ENCODE measurements at regions not wholly inside any gene's neighbourhood (a gene's known extent, or its start where the extent isn't known, plus 50 kb on each side); places are given as distances from the start of the nearest gene placed in this dataset.
"Not testable (repeated sequence)": the region's sequence is repeated elsewhere in the genome, so short reads cannot be mapped to it uniquely, and the experiment has no call there.

DNA sequence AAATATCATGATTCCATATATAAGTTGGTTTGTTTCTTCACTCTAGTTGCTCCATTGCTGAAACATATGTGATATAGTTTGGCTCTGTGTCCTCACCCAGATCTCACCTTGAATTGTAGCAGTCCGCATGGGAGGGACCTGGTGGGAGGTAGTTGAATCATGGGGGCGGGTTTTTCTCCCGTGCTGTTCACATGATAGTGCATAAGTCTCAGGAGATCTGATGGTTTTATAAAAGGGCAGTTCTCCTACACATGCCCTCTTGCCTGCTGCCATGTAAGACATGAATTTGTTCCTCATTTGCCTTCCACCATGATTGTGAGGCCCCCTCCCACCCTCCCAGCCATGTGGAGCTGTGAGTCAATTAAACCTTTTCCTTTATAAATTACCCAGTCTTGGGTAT lies 915.5 kb downstream of the KCNJ2 start:
- no peak for DNase-seq

DNA sequence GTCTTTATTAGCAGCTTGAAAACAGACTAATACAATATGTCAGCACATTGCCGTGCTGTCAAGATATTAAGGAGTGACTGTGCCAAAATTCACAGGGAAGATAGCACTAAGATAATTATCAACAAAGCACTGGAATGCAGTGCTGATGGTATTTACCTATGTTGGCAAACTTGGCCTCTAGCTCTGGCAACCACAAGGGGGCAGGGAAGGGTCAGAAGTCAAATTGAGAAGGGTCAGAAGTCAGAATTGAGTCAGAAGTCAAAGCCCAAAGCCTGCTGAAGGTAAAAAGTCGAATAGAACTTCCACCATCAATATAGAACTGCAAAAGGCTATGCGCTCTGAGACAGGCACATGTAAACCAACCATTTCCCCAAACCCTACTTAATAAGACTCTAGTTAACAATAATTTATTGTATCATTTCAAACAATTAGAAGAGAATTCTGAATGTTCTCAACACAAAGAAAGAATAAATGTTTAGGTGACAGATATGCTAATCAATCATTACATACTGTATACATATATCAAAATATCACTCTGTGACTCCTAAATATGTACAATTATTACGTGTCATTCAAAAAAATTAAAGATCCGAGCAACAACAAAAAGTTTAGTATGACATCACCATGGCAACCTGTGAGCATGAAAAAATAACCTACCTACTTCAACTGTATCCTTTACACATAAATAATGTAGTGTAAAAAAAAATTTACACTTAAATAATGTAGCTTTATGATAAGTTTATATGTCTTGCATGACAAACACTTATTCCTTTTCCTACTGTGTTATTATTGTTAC lies 916.1 kb downstream of the KCNJ2 start:
- no peak for DNase-seq

DNA sequence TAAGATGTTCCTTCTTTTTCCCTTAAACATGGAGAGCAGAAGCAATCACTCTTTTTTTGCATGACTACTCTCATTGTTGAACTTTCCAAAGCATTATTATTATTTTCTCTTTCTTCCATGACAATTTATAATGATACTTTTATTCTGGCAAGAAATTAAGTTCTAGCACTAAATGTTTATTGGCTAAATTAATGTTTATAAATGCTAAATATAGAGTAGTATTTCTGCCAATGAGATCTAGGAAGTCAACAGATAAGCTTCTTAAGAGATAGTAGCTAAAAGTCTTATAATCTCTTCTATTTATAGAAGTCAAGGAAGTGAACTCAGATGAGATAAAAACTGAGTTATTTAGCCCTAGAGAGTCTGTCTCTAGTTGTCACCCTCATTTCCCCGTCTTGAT lies 920.1 kb downstream of the KCNJ2 start:
- DNase-seq: no peak

DNA sequence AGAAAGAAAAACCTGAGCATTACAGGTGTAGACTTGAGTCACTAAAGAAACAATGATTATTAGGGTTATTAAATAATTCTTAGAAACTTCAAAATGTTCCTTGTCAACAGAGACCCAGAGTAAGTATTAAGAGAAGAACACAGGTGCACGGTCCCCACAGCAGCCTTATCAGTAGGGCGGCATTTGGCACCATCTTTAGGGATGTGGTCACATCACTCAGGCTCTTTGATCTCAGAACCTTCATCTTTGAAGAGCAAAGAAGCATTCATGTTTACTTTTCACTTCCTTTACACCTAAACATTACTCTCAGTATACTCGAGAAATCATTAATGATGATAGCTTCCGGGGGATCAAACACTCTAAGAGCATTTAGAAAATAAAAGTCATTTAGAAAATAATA lies 928.7 kb downstream of the KCNJ2 start:
- no peak for DNase-seq

DNA sequence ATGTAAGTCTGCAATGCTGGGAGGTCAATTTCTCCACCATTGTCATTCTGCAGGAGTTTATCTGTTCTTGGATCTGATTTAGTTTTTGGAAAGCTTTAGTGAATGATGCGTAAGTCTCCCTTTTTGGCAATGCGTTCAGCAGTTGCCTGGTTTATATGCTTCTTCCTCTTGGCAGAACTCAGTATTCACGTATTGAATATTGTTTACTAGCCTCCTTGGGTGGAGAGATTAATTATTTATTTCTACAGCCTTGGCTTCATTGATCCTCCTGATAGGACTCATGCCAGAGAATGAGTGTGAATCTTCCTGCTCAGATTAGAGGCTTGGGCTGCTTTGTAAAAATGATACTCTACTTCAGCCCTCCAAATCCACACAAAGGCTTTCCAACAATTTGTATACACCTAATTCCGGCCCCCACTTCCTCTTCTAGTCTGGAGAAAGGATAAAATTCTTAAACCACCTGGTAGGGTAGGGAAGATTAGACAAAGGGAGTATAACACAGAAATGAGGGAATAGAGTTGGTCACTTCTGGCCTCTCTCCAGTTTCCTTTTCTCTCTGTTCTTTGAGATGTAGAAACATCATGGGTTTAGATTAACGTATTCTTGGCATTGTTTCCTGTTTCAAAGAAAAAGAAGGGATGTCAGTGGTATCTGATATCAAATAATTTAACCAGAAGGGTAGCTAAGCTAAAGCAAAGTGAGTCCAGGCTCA lies 929.8 kb downstream of the KCNJ2 start:
- DNase-seq: no peak

DNA sequence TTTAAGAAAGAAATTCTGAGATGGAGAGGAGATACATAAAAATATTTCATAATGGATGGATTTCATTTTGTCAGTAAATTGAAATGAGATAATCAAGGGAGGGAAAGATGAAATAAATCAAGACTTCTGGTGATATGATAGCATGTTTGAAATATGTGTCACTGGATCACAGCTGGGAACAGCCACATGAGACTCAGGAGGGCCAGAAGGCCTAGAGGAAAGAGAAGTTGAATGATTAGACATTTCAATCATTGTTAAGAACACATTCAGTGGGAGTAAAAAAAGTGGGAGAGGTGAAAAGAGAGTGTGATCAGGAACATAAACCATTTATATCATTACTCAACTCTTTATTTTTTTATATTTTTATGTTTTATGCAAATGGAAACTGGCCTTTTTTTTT lies 933.4 kb downstream of the KCNJ2 start:
- no peak for DNase-seq

DNA sequence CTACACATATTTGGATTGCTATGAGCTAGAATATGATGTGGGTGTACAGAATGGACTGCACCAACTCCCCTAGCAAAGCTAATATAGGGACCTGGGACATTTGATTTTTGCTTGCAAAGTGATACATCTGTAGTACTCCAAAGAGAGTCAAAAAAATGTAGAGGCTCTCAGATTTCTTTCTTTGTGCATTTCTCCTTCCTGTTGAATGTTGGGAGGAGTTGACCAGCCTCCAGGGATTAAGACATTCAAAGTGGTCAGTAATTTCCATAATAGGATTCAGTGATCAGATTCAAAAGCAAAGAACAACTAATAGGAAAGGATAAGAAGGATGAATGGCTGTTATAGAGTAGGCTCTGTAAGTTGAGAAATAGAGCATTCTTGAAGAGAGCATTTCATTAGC lies 934.9 kb downstream of the KCNJ2 start:
- DNase-seq: no peak

DNA sequence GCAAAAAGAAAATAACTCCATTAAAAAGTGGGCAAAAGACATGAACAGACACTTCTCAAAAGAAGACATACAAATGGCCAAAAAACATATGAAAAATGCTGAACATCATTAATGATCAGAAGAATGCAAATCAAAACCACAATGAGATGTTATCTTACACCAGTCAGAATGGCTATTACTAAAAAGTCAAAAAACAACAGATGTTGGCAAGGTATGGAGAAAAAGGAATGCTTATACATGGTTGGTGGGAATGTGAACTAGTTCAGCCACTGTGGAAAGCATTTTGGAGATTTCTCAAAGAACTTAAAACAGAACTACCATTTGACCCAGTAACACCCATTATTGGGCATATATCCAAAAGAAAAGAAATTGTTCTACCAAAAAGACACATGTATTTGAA lies 936.7 kb downstream of the KCNJ2 start:
- not testable (repeated sequence) for DNase-seq

DNA sequence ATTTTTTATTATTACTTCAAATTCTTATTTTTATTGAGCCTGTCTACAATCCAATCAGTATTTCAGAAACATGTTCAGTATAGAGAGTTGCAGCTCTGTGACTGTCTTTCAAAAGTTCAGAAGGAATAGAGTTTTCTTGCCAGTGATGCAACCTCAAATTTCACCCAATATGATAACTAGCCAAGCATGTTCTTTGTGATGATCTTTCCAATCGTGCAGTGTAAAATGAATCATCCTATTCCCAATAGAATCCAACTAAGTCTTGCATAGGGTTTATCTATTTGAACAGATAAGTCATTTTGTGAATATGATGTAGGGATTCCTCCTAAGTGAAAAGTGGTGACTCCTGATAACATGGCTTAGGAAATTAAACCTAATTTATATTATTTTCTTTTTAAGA lies 937.8 kb downstream of the KCNJ2 start:
- no peak for DNase-seq

DNA sequence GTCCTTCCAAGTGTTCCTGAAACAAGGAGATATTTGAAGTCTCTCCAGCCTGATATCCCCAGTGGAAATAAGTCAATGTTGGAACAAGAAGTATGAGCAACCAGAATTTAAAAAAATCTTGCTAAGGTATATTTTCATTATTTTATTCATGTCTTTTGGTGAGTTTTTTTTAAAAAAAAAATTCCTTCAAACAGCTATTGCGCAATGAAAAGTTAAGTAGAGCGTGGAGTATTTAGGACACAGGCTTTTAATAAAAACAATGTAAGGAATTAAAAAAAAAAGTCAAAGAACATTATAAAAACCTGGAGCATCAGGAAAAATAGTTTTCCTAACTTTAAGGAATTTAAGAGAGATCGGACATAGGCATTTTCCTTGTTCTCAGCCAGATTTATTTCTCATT lies 940.4 kb downstream of the KCNJ2 start:
- DNase-seq: no peak

DNA sequence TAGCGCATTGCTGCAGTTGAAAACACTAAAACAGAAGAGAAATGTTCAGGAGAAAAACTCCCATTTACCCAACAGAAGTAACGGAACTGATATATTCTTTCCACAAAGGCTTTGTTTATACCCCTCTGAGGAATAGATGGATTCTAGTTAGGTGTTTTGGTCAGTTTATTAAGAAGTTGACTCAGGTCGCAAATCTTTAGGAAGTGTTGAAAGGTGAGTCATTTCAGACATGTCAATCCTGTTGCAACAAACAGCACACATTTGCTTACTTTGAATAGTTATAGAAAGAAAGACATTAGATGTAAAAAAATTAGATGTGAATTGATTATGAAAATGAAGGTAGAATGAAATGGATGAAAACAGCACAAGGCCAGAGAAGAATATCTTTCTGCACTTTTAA lies 941.0 kb downstream of the KCNJ2 start:
- DNase-seq: no peak

DNA sequence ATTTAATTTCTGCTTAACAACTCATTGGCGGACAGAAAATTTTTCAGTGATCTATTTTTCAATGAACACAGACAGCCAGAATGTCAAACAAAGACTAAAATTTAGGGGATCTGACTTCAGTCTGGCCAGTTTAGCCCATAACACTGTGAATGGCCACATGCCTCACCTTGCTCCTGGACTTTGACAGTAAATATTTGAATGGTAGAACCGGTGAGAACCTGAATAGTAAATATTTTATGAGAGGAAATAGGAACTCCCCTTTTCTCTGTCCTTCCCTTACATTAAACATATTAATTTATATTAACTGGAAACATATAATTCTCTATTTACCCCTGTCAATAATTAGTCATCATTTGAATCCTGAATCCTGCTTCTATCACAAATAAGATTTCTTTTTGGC lies 942.1 kb downstream of the KCNJ2 start:
- no peak for DNase-seq

DNA sequence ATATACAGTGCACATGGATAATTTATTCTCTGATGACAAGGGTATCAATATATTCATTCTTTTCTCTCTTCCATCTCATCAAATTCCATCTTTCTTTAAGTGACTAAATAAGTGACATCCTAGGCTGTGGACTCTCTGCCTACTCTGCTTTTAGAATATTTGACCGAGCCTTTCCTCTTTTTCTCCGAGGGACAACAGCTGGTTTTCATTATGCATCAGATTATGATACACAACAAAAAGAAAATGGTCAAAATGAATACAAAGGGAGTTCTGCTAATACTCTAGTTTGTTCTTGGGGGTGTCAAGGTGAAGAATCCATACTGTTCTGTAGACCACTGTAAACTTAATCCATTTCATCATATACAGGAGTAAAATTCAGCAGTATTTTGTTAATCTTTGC lies 942.6 kb downstream of the KCNJ2 start:
- peak; percentile 19 for DNase-seq

DNA sequence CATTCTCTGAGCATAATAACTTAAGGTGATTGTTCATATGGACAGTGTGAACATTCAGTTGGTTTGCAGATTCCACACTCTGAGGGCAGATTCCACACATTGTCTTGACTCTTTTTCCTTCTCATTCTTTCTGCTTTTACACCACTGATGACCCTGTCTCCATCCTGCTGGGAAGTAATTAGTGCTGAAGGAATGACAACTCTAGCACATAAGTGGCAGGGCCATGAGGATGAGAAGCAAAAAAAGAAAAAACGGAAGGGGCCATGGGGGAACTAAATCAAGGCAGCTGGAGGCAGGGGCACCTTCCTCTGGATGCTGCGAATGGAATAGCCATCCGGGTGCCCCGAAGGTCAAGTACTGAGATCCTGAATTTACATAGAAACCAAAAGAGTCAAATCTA lies 944.0 kb downstream of the KCNJ2 start:
- DNase-seq: no peak

DNA sequence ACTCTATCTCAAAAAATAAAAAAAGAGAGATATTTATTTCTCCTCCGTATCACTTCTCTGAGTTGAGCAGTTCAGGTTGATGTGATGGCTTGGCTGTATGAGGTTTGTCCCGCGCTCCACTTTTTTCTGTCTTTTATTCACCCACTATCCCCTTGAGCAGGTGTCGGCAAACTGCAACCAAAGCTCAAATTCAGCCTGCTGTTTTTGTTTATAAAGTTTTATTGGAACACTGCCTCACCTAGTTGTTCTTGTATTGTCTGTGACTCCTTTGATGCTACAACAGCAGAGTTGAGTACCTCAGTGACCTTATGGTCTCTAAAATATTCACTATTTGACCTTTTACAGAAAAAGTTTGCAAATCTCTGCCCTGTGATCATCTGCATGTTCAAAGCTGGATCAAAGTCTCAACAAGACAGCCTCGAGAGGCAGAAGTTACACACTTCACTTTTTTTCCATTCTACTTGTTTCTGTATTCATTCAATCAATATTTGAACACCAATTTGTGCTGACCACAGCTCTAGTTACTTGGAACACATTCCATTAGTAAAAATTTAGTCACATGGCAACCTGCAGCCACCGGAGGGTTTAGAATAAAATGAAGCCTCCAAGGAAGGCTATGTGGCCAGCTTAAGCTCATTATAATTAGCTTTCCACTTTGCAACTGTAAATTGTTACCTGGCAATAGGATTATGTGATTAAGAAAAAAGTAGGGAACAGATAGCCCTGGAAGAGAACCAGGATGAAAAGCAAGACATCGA lies 945.8 kb downstream of the KCNJ2 start:
- no peak for DNase-seq

DNA sequence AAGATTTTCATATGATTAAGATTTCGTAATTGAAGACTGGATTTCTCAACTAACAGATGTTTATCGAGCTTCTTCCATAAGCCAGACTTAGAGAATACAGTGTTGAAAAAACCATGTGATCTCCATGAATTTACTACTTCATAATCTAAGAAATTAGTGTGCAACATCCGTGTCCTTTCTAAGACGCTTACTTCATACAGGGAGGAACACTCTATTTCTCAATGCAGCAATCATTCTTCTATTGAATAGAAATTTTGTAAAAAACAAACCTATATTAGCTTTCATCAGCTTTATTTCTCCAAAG lies 946.3 kb downstream of the KCNJ2 start:
- DNase-seq: no peak

DNA sequence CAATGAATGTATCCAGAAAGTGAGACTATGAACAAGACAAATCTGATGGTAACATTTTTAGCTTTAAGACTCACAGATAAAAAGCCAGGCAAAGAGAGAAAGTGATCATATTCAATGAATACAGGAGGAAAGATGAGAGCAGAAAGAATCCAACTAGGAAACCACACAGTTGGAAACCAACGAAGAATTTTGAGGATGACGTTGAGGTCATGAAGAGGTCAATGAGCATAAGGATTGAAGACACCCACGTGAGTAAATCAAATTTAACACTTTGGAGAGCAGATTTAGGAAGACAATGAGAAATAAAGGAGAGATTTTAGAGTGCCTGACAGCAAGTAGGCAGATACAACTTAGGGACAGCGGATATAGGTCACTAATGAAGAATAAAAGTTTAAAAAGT lies 948.1 kb downstream of the KCNJ2 start:
- no peak for DNase-seq

DNA sequence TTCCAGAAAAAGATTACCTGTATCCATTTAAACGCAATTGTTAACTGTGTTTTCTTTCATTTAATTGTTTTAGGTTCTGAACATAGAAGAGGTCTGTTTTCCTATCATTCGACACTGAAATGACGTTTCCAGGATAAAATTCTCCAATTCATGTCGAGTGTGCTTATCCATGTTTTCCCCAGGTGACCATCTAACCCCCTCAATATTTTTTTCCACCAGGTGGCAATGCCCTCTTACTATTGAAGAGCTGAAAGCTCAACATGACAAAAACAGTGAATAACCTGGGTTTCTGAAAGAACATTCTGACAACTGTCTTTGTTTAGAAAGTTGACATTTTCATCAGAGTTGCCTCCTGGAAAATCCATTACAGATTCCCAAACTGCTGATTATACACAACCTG lies 948.7 kb downstream of the KCNJ2 start:
- no peak for DNase-seq

DNA sequence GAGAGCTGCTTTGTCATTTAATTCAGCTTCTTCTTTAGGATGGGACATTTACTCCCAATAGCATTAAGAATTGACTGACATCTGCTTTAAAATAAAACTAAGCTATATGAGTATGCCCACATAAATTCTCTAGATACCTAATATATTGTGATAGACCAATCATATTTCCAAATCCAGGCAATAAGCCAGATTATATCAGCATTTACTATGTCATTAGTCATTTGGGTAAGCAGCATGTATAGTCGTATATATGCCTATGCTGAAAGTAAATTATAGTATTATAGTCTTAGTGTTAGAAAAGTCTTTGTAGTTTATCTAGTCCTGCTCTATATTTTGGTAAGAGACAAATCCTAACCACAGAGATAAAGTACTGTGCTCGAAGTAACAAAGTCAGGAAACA lies 958.1 kb downstream of the KCNJ2 start:
- no peak for DNase-seq

DNA sequence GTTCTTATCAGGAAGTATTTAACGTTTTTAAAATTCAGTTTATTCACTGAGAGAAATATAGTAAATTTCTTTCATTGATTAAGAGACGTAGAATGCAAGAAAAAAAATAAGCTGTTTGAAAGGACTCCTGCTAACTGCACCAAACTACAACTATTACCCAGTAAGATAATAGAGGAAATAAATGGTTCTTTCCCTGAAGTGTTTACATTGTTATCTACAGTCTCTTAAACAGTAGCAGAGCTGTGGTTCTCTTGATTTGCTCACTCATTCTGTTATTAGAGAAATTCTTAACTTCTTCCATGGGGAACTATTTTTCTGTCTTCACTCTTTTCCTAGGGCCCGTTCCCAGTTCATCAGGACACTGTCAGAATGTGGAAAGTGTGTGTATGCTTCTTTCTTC lies 973.0 kb downstream of the KCNJ2 start:
- DNase-seq: no peak

DNA sequence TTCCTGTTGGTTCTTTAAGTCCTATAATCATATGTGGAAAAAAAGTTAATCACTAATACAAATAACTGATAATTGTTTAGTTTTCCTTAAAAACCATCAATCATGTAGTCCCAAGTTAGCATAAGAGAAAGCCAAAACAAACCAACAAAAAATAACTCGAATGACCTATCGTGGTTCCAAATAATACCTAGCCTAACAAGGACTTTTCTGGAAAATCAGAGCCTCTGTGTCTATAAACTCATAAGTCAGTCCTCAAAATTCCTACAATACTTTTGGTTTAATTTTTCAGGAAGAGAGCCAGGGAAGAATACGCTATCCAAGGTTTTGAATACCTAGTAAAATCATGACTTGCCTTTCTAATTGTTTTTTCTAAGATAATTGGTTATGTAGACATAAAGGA lies 975.3 kb upstream of the SOX9 start:
- DNase-seq: no peak

DNA sequence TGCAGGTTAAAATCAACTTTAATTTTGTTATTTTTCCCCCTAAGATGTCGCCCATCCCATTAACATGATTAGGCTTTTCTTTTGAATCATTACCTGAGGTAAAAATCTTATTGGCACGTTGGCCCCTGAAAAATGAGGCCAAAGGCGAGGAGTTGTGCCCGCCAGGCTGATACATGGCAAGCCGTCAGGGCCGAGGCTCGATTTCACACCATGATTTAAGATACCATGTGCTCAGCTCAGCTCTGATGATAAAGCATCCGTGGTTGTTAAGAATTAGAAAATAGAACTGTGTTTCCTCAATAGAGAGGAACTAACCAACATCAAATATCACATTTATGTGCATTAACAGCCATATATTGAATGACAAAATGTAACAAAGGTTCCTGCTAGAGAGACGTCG lies 972.9 kb upstream of the SOX9 start:
- DNase-seq: no peak

DNA sequence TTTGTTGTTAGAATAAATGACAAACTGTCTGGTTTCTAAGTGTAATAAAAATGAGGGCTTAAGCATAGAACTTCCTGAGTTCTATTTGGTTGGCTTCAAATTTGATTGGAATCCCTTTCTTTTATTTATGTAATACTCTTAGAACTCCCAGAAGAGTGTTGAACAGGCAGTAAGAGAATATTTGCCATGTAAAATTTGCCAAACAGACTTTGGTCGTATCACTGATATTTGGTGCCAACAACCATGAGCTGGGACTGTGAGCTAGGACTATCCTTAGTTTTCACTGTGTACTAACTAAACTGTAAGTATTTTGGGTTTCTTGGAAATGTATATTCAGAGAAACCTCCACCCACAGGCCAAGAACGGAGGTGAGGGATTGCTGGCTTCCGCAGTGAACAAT lies 971.2 kb upstream of the SOX9 start:
- DNase-seq: no peak

Data from muscle of arm (tissue), 1 donor.